NB4 (cell line): ENCODE measurements at regions not wholly inside any gene's neighbourhood (a gene's known extent, or its start where the extent isn't known, plus 50 kb on each side); places are given as distances from the start of the nearest gene placed in this dataset.

ENCODE experiments used
- DNase-seq: peaks from one replicate; pipeline ENCODE4 v3.0.0; 2010; ENCODE audit warnings: low read depth
- H3K4me3 ChIP-seq: one replicate; pipeline ENCODE4 v1.5.1; 2011; ENCODE audit warnings: mild to moderate bottlenecking, low read depth, low read length, moderate library complexity
- CTCF ChIP-seq: IDR thresholded peaks from one replicate; pipeline ENCODE4 v1.5.1; 2012; ENCODE audit warnings: low read depth, low read length
- MAX ChIP-seq: IDR thresholded peaks from 2 replicates; pipeline ENCODE4 v1.6.1; 2011; ENCODE audit warnings: low read depth, low read length
- MYC ChIP-seq: IDR thresholded peaks from 2 replicates; pipeline ENCODE4 v1.6.1; 2011; ENCODE audit warnings: low read depth, low read length
- POLR2A ChIP-seq: IDR thresholded peaks from 2 replicates; pipeline ENCODE4 v1.6.1; 2011; ENCODE audit warnings: mild to moderate bottlenecking; ENCODE audit not compliant: insufficient read length; ENCODE audit errors: extremely low read depth

GRCh38 chr1:195064358-195064757 is 1543.9 kb downstream of the KCNT2 start:
- DNase-seq: no peak
- H3K4me3 ChIP-seq: no peak overlapping the region
- TF ChIP-seq POLR2A: no peak
- no peak for TF ChIP-seq MYC
- TF ChIP-seq MAX: no peak
- TF ChIP-seq CTCF: no peak

- no peak overlapping the region for H3K4me3 ChIP-seq
- TF ChIP-seq CTCF: no peak
- DNase-seq: no peak
These were observed 1554.0 kb downstream of the KCNT2 start for GRCh38 chr1:195054217-195054687.

- TF ChIP-seq CTCF (no peak), MYC (no peak), MAX (no peak), POLR2A (no peak)
- no peak overlapping the region for H3K4me3 ChIP-seq
- DNase-seq: no peak
These were observed 1554.8 kb downstream of the KCNT2 start for GRCh38 chr1:195053478-195053877.

GRCh38 chr1:195047772-195048171 is 1560.5 kb downstream of the KCNT2 start:
- TF ChIP-seq MAX: no peak
- no peak for TF ChIP-seq POLR2A
- no peak for TF ChIP-seq MYC
- no peak for TF ChIP-seq CTCF
- no peak overlapping the region for H3K4me3 ChIP-seq
- DNase-seq: no peak

- no peak overlapping the region for H3K4me3 ChIP-seq
- no peak for DNase-seq
- TF ChIP-seq POLR2A: no peak
- TF ChIP-seq MYC: no peak
- no peak for TF ChIP-seq CTCF
- no peak for TF ChIP-seq MAX
These were observed 1563.2 kb downstream of the KCNT2 start for GRCh38 chr1:195045072-195045471.

GRCh38 chr1:195030793-195031192 is 1577.4 kb downstream of the KCNT2 start:
- DNase-seq: no peak
- H3K4me3 ChIP-seq: no peak overlapping the region
- TF ChIP-seq CTCF (no peak), POLR2A (no peak), MYC (no peak), MAX (no peak)
